Coronary artery (tissue), 2 donors: ENCODE measurements at regions not wholly inside any gene's neighbourhood (a gene's known extent, or its start where the extent isn't known, plus 50 kb on each side); places are given as distances from the start of the nearest gene placed in this dataset.

ENCODE experiments used
- DNase-seq: peaks from one replicate; pipeline ENCODE4 v3.0.0-alpha.2; 2017; ENCODE audit warnings: low spot score
- H3K27ac ChIP-seq, 2 donors: fragments of 200-600 bp; sonication (generic); one replicate each; pipeline ENCODE4 v1.5.1; 2016 to 2019
- H3K4me3 ChIP-seq: fragments of 200-600 bp; sonication (generic); 2 replicates; pipeline ENCODE4 v1.5.1; 2016; ENCODE audit warnings: mild to moderate bottlenecking, moderate library complexity
- CTCF ChIP-seq: fragments of 200-600 bp; sonication (generic); IDR thresholded peaks from one replicate; pipeline ENCODE4 v1.5.1; 2019; ENCODE audit warnings: antibody characterized with exemption

GRCh38 chr3:27935492-27935891, 213.4 kb upstream of the EOMES start:
- no peak for DNase-seq
- no peak overlapping the region for H3K27ac ChIP-seq
- no peak for TF ChIP-seq CTCF
- H3K4me3 ChIP-seq = no peak overlapping the region

- no peak overlapping the region for H3K27ac ChIP-seq
- TF ChIP-seq CTCF = no peak
- no peak for DNase-seq
- no peak overlapping the region for H3K4me3 ChIP-seq
Measured at GRCh38 chr3:27939521-27939920, 217.4 kb upstream of the EOMES start.

- TF ChIP-seq CTCF = no peak
- no peak for DNase-seq
- H3K27ac ChIP-seq = no peak overlapping the region
- H3K4me3 ChIP-seq = no peak overlapping the region
Measured at GRCh38 chr3:27939940-27940339, 217.8 kb upstream of the EOMES start.

- no peak for TF ChIP-seq CTCF
- H3K4me3 ChIP-seq = no peak overlapping the region
- no peak for DNase-seq
- H3K27ac ChIP-seq = no peak overlapping the region
Measured at GRCh38 chr3:27943106-27943505, 221.0 kb upstream of the EOMES start.

- H3K27ac ChIP-seq = no peak overlapping the region
- no peak overlapping the region for H3K4me3 ChIP-seq
- no peak for DNase-seq
- no peak for TF ChIP-seq CTCF
Measured at GRCh38 chr3:27945229-27945628, 223.1 kb upstream of the EOMES start.

GRCh38 chr3:27960133-27960532, 238.0 kb upstream of the EOMES start:
- no peak overlapping the region for H3K27ac ChIP-seq
- DNase-seq = no peak
- no peak for TF ChIP-seq CTCF
- H3K4me3 ChIP-seq = no peak overlapping the region

- DNase-seq = no peak
- Histone ChIP-seq H3K27ac (no peak overlapping the region), H3K4me3 (no peak overlapping the region)
- TF ChIP-seq CTCF = no peak
Measured at GRCh38 chr3:27963519-27963918, 241.4 kb upstream of the EOMES start.
